HG03460 (cell line): ENCODE measurements at regions not wholly inside any gene's neighbourhood (a gene's known extent, or its start where the extent isn't known, plus 50 kb on each side); places are given as distances from the start of the nearest gene placed in this dataset.
"Not testable (repeated sequence)": the region's sequence is repeated elsewhere in the genome, so short reads cannot be mapped to it uniquely, and the experiment has no call there.

Experiments used
- ATAC-seq: cut with Tn5 transposase; IDR thresholded peaks from one replicate; pipeline ENCODE4 v1.9.1; 2021; ENCODE audit not compliant: unreplicated experiment

- no peak for ATAC-seq
Measured at GRCh38 chr4:125794989-125795388, 480.2 kb downstream of the FAT4 start.

DNA sequence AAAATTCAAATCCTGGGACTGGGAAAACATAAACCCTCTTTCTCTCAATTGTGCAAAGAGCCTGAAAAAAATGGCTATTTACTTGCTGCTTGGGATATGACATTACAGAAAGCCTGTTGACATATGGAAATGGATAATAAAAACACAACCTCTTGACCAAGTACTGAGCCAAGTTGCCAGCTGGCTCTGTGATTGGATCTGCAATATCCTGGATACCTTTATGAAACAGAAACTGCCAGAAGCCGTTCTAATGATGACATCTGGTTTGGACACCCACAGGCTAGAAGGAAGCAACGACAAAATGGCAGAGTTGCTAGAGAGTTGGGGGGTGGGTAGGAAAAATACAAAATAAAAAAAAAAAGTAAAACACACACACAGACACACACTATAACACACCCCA is 481.4 kb downstream of the FAT4 start:
- ATAC-seq = no peak

GRCh38 chr4:125797621-125798020 is 482.9 kb downstream of the FAT4 start:
- not testable (repeated sequence) for ATAC-seq

DNA sequence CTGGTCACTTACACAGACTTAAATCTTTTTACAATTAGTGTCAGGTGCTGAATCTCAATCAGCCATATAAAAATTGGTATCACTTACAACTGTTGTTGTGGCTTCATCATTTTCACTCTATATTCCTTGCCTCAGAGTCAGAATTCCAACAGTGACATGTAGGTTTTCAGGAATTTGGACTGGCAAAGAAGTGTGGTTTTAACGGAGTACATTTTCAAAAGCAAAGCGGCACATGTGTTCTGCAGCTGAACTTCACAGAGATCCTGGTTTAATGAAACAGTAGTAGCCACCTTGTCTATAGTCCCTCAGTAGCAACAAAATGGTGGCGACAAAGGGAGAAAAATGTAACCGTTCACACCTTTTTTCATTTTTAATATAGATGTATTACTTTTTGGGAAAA is 486.6 kb downstream of the FAT4 start:
- ATAC-seq = no peak

DNA sequence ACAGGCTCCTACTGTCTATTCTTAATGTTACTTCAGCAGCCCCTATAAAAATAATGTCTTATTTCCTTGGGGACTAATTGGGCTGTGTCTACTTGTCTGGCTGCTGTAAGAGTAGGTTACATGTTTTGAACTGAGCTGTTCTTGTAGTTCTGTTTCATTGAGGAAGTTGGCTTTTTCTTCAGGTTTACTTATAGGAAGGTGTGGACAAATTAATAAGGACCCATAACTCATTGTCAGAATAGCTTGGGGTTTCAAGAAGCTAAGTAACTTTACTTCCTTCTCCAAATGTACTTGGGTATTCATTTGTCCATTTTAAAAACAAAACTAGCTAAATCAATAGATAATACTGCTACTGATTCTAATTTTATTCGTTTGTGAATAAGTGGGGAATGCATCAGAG is 487.2 kb downstream of the FAT4 start:
- no peak for ATAC-seq

DNA sequence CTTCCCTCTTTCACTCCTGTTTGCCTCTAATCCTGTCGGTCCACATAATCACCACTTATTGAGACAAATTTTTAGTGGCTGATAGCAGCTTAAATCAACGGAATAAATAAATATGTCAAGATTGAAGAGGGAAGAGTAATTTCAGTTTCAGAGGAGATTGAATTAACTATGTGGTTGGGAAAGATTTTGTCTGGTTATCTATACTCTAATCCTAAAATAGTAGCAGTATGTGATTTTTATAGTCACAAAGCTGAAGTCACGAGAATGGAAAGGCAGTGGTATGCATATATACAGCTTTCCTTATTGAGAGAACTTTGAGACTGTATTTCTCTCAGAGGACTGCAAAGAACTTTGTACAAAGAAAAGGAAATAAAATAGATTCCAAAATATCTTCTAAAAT is 493.3 kb downstream of the FAT4 start:
- ATAC-seq = no peak

DNA sequence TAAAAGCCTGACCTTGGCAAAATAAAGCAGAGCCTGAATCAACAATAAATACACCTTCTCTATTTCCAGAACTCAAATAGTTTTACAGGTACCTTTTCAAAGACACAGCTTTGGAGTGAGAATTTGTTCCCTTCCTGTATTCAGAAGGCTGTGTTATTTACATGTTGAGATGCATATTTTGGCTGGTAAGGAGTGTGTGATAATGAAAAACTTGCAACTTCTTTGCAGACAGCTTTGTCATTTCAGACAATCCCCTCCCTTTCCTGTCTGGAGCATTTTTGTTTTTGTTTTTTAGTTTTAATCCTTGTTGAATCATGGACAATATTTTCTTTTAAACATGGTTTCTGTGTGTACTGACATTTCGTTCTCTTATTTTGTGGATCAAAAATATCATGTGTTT is 493.8 kb downstream of the FAT4 start:
- ATAC-seq = no peak

DNA sequence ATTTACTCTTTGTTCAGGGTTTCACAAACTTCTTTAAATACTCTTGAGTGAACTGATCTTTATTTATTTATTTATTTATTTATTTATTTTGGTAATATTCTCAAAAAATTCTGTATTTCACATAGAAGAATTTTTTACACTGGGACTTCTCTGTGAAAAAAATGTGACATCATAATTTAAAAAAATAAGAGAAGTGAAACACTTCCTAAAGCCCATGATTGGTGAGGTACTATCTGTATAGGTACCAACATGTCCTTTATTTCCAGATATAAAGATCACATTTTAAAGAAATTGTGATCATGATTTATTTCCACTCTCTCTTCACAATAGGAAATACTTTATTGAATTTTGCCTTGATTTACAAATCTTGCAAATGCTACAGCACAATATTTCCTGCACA is 497.1 kb downstream of the FAT4 start:
- no peak for ATAC-seq

- ATAC-seq = no peak
Measured at GRCh38 chr4:125826801-125827695, 512.3 kb downstream of the FAT4 start.

GRCh38 chr4:125827696-125828052 is 512.9 kb downstream of the FAT4 start:
- ATAC-seq = no peak

DNA sequence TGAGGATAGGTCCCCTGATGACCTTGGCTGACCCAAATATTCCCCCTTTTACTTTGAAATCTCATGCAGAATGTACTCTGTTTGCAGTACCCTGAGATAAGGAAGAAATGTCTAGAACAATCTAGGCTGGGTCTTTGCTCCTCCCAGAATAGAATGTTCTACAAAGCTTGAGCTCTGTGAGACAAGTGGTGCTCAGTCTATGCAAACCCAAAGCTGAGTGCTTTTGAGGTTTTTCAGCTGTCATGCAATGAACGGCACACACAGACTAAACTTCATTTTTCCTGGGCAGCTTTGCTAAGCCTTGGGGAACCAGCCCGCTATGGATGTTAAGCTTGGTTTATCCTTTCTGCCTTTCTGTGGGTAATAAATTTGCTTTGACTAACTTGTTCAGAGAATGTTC is 513.6 kb downstream of the FAT4 start:
- no peak for ATAC-seq

DNA sequence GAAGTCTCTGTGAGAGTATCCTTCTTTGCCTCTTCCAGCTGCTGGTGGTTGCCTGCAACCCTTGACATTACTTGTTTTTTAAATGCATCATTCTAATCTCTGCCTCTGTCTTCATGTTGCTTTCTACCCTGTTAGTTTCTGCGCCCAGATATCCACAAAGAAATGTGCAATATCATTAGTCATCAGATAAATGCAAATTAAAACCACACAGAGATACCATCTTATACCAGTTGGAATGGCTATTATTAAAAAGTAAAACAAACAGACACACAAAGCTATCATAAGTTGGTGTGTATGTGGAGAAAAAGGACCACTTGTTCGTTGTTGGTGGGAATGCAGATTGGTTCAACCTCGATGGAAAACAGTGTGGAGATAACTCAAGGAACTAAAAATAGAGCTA is 517.4 kb downstream of the FAT4 start:
- no peak for ATAC-seq

GRCh38 chr4:125836597-125837195 is 521.9 kb downstream of the FAT4 start:
- ATAC-seq = no peak

DNA sequence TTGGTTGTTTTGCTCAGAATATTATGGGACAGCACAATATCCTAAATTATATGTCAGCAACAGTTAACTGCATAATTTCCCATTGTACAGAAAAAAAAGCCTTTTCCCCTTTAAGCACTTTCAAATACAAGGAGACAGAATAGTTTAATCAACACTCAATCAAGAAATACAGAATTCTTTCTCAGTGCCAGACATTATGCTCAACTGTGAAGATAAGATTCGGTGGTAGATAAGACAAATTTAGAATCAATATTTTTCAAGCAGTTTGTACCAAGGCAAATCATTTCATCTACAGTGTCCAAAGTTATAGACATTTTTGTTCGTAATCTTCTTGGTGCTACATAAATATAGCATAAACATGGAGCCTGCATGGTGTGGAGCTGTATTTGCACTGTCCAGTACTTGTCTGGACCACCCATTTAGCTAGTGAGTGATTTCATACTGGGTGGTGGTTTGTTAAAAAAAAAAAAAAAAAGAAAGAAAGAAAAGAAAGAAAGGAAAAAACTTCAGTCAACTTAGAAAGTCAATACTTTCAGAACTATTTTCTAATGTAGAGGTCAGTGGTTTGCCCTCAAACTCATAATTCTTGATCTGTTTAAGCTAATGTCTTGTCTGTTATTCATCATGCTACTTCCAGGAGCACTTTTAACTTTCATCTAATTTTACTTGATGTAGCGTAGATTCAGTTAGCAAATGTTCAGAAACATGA is 522.9 kb downstream of the FAT4 start:
- ATAC-seq = no peak

GRCh38 chr4:125838202-125838601 is 523.4 kb downstream of the FAT4 start:
- ATAC-seq = no peak

DNA sequence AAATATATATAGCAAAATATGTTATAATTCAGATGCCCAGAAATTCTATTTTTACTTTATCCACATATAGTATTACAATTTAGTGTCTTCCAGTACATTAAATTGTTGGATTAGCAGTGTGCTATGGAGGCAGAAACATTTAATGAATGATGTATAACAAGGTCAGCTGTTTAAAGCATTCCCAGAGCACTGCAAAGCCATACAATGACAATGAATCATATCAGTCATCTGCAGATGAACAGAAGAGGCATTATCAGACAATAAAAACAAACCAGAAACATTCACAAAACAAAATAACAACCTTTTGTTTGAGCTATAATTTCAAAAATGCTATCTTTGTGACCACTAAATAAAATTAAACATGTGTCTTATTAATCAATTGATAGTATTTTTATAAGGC is 524.2 kb downstream of the FAT4 start:
- ATAC-seq = no peak

- ATAC-seq = no peak
Measured at GRCh38 chr4:125843947-125844346, 529.2 kb downstream of the FAT4 start.

DNA sequence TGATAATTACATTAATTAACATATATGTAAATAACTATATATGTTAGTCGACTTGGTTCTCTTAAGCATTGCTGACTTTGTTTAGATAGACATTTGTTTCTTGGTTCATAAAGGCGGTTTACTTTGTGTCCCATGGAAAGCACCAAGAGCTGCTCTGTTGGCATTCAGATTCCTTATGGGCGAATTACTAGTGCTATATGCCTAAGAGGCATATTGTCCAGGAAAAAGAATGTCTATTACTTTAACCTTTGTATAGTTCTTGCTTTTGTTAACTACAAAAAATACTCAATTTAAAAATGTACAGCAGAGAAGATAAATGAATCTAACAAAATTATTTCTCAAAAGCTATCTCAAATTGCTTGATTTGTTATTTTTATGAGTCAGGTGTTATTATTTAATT is 532.8 kb downstream of the FAT4 start:
- ATAC-seq = no peak

DNA sequence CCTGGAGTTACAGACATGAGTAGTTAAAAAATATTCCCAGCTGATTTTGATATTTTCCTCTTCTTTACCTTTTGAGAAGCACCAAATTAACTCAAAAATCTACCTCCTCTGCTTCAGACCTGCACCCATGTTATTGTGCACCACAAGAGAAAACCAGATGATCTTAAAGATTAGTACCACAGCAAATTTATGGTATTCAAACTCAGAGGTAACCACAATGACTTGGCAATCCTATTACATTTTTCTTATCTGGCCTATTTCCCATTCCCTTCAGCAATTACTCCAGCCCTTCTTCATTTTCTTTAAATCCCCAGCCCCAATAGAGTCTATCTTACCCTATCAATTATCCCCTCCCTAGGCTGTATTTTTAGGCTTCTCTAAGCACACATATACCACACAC is 535.1 kb downstream of the FAT4 start:
- no peak for ATAC-seq

GRCh38 chr4:125891597-125892258 is 577.0 kb downstream of the FAT4 start:
- no peak for ATAC-seq

DNA sequence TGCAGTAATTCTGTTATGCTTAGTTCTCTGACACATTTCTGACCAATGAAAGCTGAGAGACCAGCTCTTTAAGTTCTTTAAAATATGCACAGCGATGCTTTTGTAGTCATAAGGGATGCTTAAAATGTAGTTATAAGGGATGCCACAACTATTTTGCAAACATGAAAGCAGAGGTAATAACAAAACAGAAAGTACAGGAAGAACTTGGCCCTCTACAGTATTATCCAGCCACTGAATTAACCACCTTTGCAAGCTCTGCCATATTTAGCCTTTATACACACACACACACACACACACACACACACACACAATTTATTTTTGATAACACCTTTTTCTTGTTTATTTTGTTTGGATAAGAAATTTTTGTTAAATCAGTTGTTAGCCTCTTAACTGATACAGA is 590.0 kb downstream of the FAT4 start:
- no peak for ATAC-seq

DNA sequence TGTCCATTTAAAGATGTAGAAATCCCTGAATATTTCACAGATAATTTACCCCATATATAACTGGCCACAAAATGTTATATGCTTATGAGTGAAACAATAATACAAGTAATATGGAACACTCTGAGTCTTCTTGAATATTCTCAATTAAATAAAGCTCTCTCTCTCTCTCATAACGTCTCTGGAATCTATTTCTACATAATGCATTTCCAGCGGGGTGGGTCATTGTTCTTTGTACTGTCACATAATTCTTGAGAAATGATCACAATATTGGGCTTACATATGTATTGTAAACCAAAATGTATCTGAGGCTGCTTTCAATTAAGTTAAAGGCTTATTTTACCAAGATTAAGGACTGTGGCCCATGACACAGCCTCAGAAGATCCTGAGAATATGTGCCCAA is 596.3 kb downstream of the FAT4 start:
- ATAC-seq = no peak
